ENCODE measurements at regions not wholly inside any gene's neighbourhood (a gene's known extent, or its start where the extent isn't known, plus 50 kb on each side); places are given as distances from the start of the nearest gene placed in this dataset.

- no peaks in the 10 kb centered on the region for H3K4me1 Mint-ChIP-seq (ENCODE audit: low read depth, unreplicated experiment)
- BruUV-seq (replicated peaks) = no TSS peak
- no peak for DNase-seq
- H3K27ac Mint-ChIP-seq (ENCODE audit: unreplicated experiment) = no peak overlapping the region
- no peaks in the 10 kb centered on the region for H3K4me1 ChIP-seq
- H3K4me3 Mint-ChIP-seq (ENCODE audit: unreplicated experiment) = no peak overlapping the region
- ChIA-PET CTCF (no interaction called here), POLR2A (no interaction called here)
- H3K27me3 Mint-ChIP-seq (ENCODE audit: insufficient read depth, unreplicated experiment) = peaks cover 5% of the 10 kb centered on the region
- H3K27me3 ChIP-seq (replicated peaks; ENCODE audit: control insufficient read depth, insufficient read depth, low read length) = no peaks in the 10 kb centered on the region
- H3K36me3 ChIP-seq (ENCODE audit: control insufficient read depth, insufficient read depth, low read length) = no peaks in the 10 kb centered on the region
- no peaks in the 10 kb centered on the region for H3K36me3 Mint-ChIP-seq (ENCODE audit: insufficient read depth, unreplicated experiment)
- no peaks in the 10 kb centered on the region for H3K9me3 Mint-ChIP-seq (ENCODE audit: unreplicated experiment)
- no peak overlapping the region for H3K4me3 ChIP-seq (ENCODE audit: low read depth, low read length)
- no peak for TF ChIP-seq CTCF (IDR thresholded peaks at IDR 0.05; ENCODE audit: insufficient read depth in 1 of 2, low read depth in 1 of 2, low read length in 1 of 2, severe bottlenecking in 1 of 2, unreplicated experiment in 1 of 2)
- H3K9me3 ChIP-seq = no peaks in the 10 kb centered on the region; the same call in 1 of the 2 replicates
- intact Hi-C loops (cut with micrococcal nuclease; ENCODE audit: unreplicated experiment) = no loop called here
Measured at GRCh38 chr12:92365836-92366235, 220.2 kb upstream of the BTG1 start.

- Histone ChIP-seq H3K27me3 (replicated peaks; ENCODE audit: control insufficient read depth, insufficient read depth, low read length) (no peaks in the 10 kb centered on the region), H3K36me3 (ENCODE audit: control insufficient read depth, insufficient read depth, low read length) (no peaks in the 10 kb centered on the region), H3K4me1 (no peaks in the 10 kb centered on the region), H3K9me3 (no peaks in the 10 kb centered on the region; the same call in 1 of the 2 replicates), H3K4me3 (ENCODE audit: low read depth, low read length) (no peak overlapping the region)
- intact Hi-C loops (cut with micrococcal nuclease; ENCODE audit: unreplicated experiment) = no loop called here
- H3K9me3 Mint-ChIP-seq (ENCODE audit: unreplicated experiment) = no peaks in the 10 kb centered on the region
- no peak for TF ChIP-seq CTCF (IDR thresholded peaks at IDR 0.05; ENCODE audit: insufficient read depth in 1 of 2, low read depth in 1 of 2, low read length in 1 of 2, severe bottlenecking in 1 of 2, unreplicated experiment in 1 of 2)
- BruUV-seq (replicated peaks) = no TSS peak
- no peaks in the 10 kb centered on the region for H3K36me3 Mint-ChIP-seq (ENCODE audit: insufficient read depth, unreplicated experiment)
- H3K4me3 Mint-ChIP-seq (ENCODE audit: unreplicated experiment) = no peak overlapping the region
- peaks cover 5% of the 10 kb centered on the region for H3K27me3 Mint-ChIP-seq (ENCODE audit: insufficient read depth, unreplicated experiment)
- CTCF ChIA-PET = no interaction called here
- POLR2A ChIA-PET = no interaction called here
- DNase-seq = no peak
- H3K27ac Mint-ChIP-seq (ENCODE audit: unreplicated experiment) = no peak overlapping the region
- H3K4me1 Mint-ChIP-seq (ENCODE audit: low read depth, unreplicated experiment) = no peaks in the 10 kb centered on the region
Measured at GRCh38 chr12:92365333-92365732, 219.7 kb upstream of the BTG1 start.

GRCh38 chr12:92363295-92364146 is 217.9 kb upstream of the BTG1 start:
- Mint-ChIP-seq H3K9me3 (ENCODE audit: unreplicated experiment) (no peaks in the 10 kb centered on the region), H3K27ac (ENCODE audit: unreplicated experiment) (no peak overlapping the region), H3K4me3 (ENCODE audit: unreplicated experiment) (no peak overlapping the region), H3K36me3 (ENCODE audit: insufficient read depth, unreplicated experiment) (no peaks in the 10 kb centered on the region), H3K4me1 (ENCODE audit: low read depth, unreplicated experiment) (no peaks in the 10 kb centered on the region), H3K27me3 (ENCODE audit: insufficient read depth, unreplicated experiment) (peaks cover 5% of the 10 kb centered on the region)
- Histone ChIP-seq H3K4me3 (ENCODE audit: low read depth, low read length) (no peak overlapping the region), H3K27me3 (replicated peaks; ENCODE audit: control insufficient read depth, insufficient read depth, low read length) (no peaks in the 10 kb centered on the region), H3K9me3 (no peaks in the 10 kb centered on the region), H3K36me3 (ENCODE audit: control insufficient read depth, insufficient read depth, low read length) (no peaks in the 10 kb centered on the region), H3K4me1 (no peaks in the 10 kb centered on the region)
- TF ChIP-seq CTCF (IDR thresholded peaks at IDR 0.05; ENCODE audit: insufficient read depth in 1 of 2, low read depth in 1 of 2, low read length in 1 of 2, severe bottlenecking in 1 of 2, unreplicated experiment in 1 of 2) = no peak
- ChIA-PET POLR2A (interaction anchor here (0.6 kb wide), 2 partner anchors 265 to 293 kb away, joined by 3 to 4 read pairs; no protein-coding TSS in a partner anchor), CTCF (no interaction called here)
- BruUV-seq (replicated peaks) = no TSS peak
- no peak for DNase-seq
- intact Hi-C loops (cut with micrococcal nuclease; ENCODE audit: unreplicated experiment) = no loop called here

Measured in Caco-2 (cell line).